H1 (cell line): ENCODE measurements at regions not wholly inside any gene's neighbourhood (a gene's known extent, or its start where the extent isn't known, plus 50 kb on each side); places are given as distances from the start of the nearest gene placed in this dataset.

ENCODE experiments used
- KDM1A ChIP-seq: fragments of 200-600, 300-600 bp; sonication (generic); IDR thresholded peaks from 2 replicates; pipeline ENCODE4 v1.7.1; 2016; ENCODE audit warnings: mild to moderate bottlenecking, low read length, borderline replicate concordance
- NANOG ChIP-seq: IDR thresholded peaks from 2 replicates; pipeline ENCODE4 v1.6.1; 2011; ENCODE audit warnings: low read length, low read depth, mild to moderate bottlenecking, inconsistent platforms; ENCODE audit not compliant: insufficient read depth, poor library complexity, severe bottlenecking
- SP2 ChIP-seq: IDR thresholded peaks from 2 replicates; pipeline ENCODE4 v1.6.1; 2012; ENCODE audit warnings: mild to moderate bottlenecking, low read length, inconsistent platforms
- TF ChIP-seq, protein P1 (sequence below): IDR thresholded peaks from 2 replicates; pipeline ENCODE4 v1.6.1; 2011; ENCODE audit warnings: low read depth, mild to moderate bottlenecking, low read length; ENCODE audit not compliant: insufficient read depth
- TF ChIP-seq, protein P2 (sequence below): IDR thresholded peaks from 2 replicates; pipeline ENCODE4 v1.6.1; 2011; ENCODE audit warnings: low read length, improper control_type of control experiment

DNA sequence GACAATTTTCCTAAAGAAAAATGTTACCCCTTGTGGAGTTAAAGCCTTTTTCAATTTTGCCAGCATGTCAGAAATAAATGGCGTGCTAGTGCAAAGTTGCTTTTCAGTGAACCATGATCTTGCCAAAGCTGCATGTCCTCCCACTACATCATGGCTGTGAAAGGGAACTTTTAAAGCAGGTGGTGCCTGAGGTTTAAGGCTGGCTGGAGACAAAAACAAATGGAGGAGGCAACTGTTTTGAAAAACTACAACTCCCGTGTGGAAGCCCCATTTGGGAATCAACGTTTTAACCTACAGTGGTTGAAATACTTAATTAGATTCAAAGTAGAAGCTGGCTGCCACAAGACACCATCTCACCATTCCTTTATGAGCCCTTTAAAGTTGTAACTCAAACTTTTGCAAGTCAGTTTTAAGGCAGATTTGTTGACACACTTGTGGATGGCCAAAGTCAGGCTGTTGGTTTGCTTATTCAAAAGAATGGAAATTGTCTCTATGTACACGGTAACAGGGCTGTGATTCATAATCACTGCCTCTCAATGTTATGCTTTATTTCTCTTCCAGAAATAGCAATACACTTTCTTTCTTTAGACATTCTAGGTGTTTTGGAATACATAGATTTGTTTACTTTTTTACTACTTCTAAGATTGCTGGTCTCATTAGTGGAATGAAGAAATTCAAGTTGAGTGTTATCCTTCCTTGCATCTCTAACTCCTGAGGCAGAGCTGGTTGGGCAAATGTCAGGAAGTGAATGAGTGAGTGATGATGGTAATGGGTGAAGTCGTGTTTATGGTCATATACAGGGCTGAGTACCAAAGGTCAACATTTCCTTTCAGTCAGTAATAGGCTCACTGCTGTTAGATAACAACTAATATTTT is 196.4 kb upstream of the GMDS start (continued):
- TF ChIP-seq SP2 (no peak), KDM1A (no peak), NANOG (no peak)
- TF ChIP-seq, protein P1, sequence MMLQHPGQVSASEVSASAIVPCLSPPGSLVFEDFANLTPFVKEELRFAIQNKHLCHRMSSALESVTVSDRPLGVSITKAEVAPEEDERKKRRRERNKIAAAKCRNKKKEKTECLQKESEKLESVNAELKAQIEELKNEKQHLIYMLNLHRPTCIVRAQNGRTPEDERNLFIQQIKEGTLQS, result no peak
- TF ChIP-seq, protein P2, sequence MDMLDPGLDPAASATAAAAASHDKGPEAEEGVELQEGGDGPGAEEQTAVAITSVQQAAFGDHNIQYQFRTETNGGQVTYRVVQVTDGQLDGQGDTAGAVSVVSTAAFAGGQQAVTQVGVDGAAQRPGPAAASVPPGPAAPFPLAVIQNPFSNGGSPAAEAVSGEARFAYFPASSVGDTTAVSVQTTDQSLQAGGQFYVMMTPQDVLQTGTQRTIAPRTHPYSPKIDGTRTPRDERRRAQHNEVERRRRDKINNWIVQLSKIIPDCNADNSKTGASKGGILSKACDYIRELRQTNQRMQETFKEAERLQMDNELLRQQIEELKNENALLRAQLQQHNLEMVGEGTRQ, result no peak
